Esophagus squamous epithelium (tissue), 4 donors: ENCODE measurements at regions not wholly inside any gene's neighbourhood (a gene's known extent, or its start where the extent isn't known, plus 50 kb on each side); places are given as distances from the start of the nearest gene placed in this dataset.

Experiments used
- CTCF ChIP-seq, 6 experiments: fragments of 450-650 bp in 4 of 6; fragments of 200-600 bp in 2 of 6; sonication (generic) in 2 of 6; IDR thresholded peaks; one replicate each; pipeline ENCODE4 v1.5.1; 2016 to 2019; ENCODE audit warnings: antibody characterized with exemption in 6 of 6, mild to moderate bottlenecking in 4 of 6, moderate library complexity in 4 of 6
- POLR2A ChIP-seq, 4 donors: fragments of 450-650 bp; IDR thresholded peaks; one replicate each; pipeline ENCODE4 v1.6.1; 2017; ENCODE audit warnings: antibody characterized with exemption in 4 of 4, mild to moderate bottlenecking in 4 of 4, moderate library complexity in 3 of 4

GRCh38 chrX:81411517-81411916 is 209.6 kb downstream of the SH3BGRL start:
- TF ChIP-seq CTCF (IDR thresholded peaks at IDR 0.05) (no peak), POLR2A (IDR thresholded peaks at IDR 0.05) (no peak)
